Lower leg skin (tissue), 4 donors: ENCODE measurements at regions not wholly inside any gene's neighbourhood (a gene's known extent, or its start where the extent isn't known, plus 50 kb on each side); places are given as distances from the start of the nearest gene placed in this dataset.

Experiments
- DNase-seq, 2 donors: peaks; one replicate each; pipeline ENCODE4 v3.0.0-alpha.2; 2019; ENCODE audit warnings: low spot score in 2 of 2
- H3K4me3 ChIP-seq: fragments of 200-600 bp; sonication (generic); 2 replicates; pipeline ENCODE4 v1.5.1; 2017; ENCODE audit warnings: mild to moderate bottlenecking, low read depth; ENCODE audit not compliant: poor library complexity, severe bottlenecking
- POLR2A ChIP-seq, 2 donors: fragments of 450-650 bp; IDR thresholded peaks; one replicate each; pipeline ENCODE4 v1.6.1; 2016 to 2017; ENCODE audit warnings: antibody characterized with exemption in 2 of 2, mild to moderate bottlenecking in 1 of 2, moderate library complexity in 1 of 2
- WGBS, 2 donors: methylation state at CpG; one replicate each; pipeline ENCODE4 v1.1.5; 2018; 5-methylcytosine and 5-hydroxymethylcytosine counted together
- intact Hi-C: fragments of 100-400 bp; cut with DNase I; formaldehyde crosslinking; loops from one replicate; pipeline ENCODE4 v1.15.0; 2023; ENCODE audit warnings: low total_unique reads
- TF ChIP-seq, protein P1 (sequence below), 3 donors: fragments of 450-650 bp; IDR thresholded peaks; one replicate each; pipeline ENCODE4 v1.5.1; 2016; ENCODE audit warnings: antibody characterized with exemption in 3 of 3, mild to moderate bottlenecking in 3 of 3, moderate library complexity in 2 of 3

DNA sequence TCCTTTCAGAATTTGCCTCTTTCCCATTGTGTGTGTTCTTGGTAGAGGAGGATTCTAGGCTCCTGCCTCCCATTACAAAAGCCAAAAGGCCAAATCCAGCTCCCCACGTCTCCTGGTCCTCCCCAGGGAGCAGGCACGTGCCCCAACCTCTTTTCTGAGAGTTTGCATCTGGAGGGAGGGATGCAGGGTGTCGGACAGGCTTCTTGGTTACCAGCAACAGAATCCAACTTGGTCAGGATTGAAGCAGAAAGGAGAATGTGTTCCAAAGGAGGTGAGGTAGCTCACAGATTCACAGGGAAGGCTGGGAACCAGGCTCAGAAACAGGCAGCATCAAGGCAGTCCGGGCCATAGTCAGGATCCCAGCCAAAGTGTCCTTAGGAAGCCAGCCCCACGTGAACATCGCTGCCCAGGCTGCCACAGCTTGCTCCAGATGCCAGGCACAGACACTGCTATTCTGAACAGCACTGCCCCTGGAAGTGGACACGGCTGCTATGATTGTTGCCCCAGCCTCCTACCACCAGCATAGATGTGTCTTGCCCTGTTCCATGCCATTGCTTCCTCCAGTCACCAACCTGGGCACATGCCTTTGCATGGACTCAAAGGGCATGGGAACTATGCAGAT, 264.2 kb upstream of the ZMIZ1 start:
- 51 to 67% methylated on average over 7 of the region's 7 CpGs for WGBS, 2 donors
- no peak overlapping the region for H3K4me3 ChIP-seq
- DNase-seq: peak in 1 of 2 donors; percentile 85
- no peak for TF ChIP-seq POLR2A (IDR thresholded peaks at IDR 0.05)
- TF ChIP-seq, protein P1, sequence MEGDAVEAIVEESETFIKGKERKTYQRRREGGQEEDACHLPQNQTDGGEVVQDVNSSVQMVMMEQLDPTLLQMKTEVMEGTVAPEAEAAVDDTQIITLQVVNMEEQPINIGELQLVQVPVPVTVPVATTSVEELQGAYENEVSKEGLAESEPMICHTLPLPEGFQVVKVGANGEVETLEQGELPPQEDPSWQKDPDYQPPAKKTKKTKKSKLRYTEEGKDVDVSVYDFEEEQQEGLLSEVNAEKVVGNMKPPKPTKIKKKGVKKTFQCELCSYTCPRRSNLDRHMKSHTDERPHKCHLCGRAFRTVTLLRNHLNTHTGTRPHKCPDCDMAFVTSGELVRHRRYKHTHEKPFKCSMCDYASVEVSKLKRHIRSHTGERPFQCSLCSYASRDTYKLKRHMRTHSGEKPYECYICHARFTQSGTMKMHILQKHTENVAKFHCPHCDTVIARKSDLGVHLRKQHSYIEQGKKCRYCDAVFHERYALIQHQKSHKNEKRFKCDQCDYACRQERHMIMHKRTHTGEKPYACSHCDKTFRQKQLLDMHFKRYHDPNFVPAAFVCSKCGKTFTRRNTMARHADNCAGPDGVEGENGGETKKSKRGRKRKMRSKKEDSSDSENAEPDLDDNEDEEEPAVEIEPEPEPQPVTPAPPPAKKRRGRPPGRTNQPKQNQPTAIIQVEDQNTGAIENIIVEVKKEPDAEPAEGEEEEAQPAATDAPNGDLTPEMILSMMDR (IDR thresholded peaks at IDR 0.05): no peak
- intact Hi-C loops: no loop called here

DNA sequence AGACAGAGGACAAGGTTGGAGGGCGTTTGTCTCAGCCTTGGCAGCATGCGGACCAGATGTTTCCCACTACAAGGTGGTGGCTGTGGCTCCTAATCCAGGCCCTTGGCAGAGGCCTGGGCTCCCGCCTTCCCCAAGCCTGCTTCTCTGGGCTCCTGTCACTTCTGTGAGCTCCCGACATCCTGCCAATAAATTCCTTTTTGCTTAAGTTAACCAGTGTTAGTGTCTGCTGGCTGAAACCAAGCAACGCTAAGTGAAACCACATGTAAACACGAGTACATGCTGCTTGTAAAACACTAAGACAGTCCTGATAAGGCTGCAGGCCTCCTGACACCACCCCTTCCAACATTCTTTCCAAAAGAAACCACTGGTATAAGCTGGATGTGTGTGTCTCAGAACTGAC, 263.6 kb upstream of the ZMIZ1 start:
- WGBS, 2 donors: 14 to 30% methylated on average over 6 of the region's 6 CpGs
- no peak for TF ChIP-seq POLR2A (IDR thresholded peaks at IDR 0.05)
- TF ChIP-seq, protein P1 (IDR thresholded peaks at IDR 0.05): no peak
- peak; percentile 68 to 89 for DNase-seq
- intact Hi-C loops: no loop called here
- no peak overlapping the region for H3K4me3 ChIP-seq

DNA sequence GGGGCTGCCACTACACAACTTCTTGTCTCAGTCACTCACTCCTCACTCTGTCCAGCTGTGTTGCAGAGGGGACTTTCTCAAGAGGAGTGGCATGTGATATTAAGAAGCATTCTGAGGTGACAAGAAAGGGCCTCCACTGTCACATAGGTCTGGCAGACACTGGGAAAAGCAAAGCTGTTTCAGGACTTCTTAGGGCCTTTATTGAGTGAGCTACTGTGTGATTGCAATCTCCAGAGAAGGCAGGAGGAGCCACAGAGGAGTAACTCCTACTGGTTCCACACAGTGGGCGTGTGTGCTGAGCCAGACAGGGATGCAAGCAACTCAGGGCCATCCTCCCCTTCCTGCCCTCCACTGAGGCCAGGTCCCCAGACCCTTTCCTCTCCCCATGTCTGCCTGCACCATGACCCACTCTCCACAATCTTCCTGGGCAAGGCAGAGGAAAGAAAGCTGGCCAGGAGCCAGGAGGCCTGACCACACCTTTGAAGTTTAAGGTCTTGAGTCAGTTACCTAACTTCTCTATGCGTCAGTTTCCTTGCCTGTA, 262.0 kb upstream of the ZMIZ1 start:
- DNase-seq: peak in 1 of 2 donors; percentile 73
- intact Hi-C loops: no loop called here
- WGBS, 2 donors: 81 to 90% methylated on average over 2 of the region's 2 CpGs
- no peak for TF ChIP-seq POLR2A (IDR thresholded peaks at IDR 0.05)
- TF ChIP-seq, protein P1 (IDR thresholded peaks at IDR 0.05): no peak
- no peak overlapping the region for H3K4me3 ChIP-seq

DNA sequence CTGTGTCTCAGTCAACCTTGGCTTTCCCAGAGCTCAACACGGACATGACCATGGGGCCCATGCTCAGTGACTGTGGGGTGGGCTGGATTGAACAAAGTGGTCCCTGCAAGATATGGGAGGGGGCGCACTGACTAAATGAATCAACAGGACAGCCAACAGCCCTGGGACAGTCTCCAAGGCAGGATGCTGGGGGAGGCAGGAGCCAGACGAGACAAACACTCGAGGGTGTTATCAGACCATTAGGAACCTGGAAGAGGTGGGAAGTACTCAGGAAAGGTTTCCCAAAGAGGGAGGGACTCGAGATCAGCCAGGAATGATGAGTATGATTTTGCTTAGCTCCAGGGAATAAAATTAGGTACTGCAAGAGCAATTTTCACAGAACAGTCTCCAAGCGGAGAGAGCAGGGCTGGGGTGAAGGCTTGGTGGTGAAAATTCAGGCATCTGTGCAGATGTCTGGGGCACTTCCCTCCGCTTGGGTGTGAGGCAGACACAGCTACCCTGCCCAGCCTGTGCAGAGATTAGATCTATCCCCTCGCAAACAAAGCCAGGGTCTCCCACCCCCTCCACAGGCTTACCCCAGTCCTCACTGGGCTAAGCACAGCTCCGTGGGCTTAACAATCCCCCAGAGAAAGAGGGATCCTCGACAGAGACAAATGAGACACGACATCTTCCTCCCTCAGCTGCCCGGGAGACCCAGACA, 261.1 kb upstream of the ZMIZ1 start:
- 85 to 86% methylated on average over 12 of the region's 12 CpGs for WGBS, 2 donors
- DNase-seq: peak in 1 of 2 donors; percentile 76
- no peak overlapping the region for H3K4me3 ChIP-seq
- intact Hi-C loops: no loop called here
- TF ChIP-seq, protein P1 (IDR thresholded peaks at IDR 0.05): no peak
- TF ChIP-seq POLR2A (IDR thresholded peaks at IDR 0.05): no peak

DNA sequence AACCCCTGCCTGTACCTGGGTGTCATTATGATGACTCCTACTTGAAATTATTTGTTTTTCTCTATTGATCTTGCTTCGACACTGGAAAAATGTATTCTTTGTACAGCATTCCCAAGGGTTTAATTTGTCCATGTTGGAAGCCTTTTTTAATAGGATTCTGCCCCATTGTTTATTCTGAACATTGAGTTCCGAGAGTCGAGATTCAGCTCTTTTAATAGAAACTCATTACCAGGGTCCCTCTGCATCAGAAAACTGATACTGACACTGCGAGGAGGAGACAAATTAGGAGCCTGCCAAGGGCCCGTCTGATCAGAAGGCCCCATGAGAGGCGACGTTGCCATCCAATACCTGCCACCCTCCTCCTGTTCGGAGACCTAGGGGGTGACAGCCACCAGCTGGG, 260.5 kb upstream of the ZMIZ1 start:
- 84 to 90% methylated on average over 8 of the region's 8 CpGs for WGBS, 2 donors
- H3K4me3 ChIP-seq: no peak overlapping the region
- no peak for DNase-seq
- intact Hi-C loops: no loop called here
- TF ChIP-seq POLR2A (IDR thresholded peaks at IDR 0.05): no peak
- TF ChIP-seq, protein P1 (IDR thresholded peaks at IDR 0.05): no peak
